ENCODE measurements at regions not wholly inside any gene's neighbourhood (a gene's known extent, or its start where the extent isn't known, plus 50 kb on each side); places are given as distances from the start of the nearest gene placed in this dataset.

GRCh38 chr7:125125315-125125714 lies 195.7 kb upstream of the POT1 start:
- intact Hi-C loops (cut with DNase I) = no loop called here
- ATAC-seq (no peak), DNase-seq (peak in 1 of 5 donors; percentile 56)
- H3K9me3 ChIP-seq = peaks cover 0 to 6% (median 0%) of the 10 kb centered on the region in 12 donors
- no peaks in the 10 kb centered on the region for H3K36me3 ChIP-seq
- H3K4me3 ChIP-seq = no peak overlapping the region
- H3K27ac ChIP-seq = no peak overlapping the region
- WGBS, 4 donors = 93 to 96% (median 94%) methylated on average over 15 of the region's 15 CpGs
- TF ChIP-seq POLR2A (IDR thresholded peaks at IDR 0.05) (no peak), CTCF (IDR thresholded peaks at IDR 0.05) (no peak)
- no peaks in the 10 kb centered on the region for H3K4me1 ChIP-seq
- no peaks in the 10 kb centered on the region for H3K27me3 ChIP-seq

- no peak overlapping the region for H3K4me3 ChIP-seq
- WGBS, 4 donors = 55 to 68% (median 67%) methylated on average over 2 of the region's 2 CpGs
- H3K9me3 ChIP-seq = peaks cover 0 to 6% (median 0%) of the 10 kb centered on the region in 12 donors
- no peaks in the 10 kb centered on the region for H3K27me3 ChIP-seq
- no peak for DNase-seq
- no peak overlapping the region for H3K27ac ChIP-seq
- intact Hi-C loops (cut with DNase I) = no loop called here
- ATAC-seq = no peak
- no peaks in the 10 kb centered on the region for H3K36me3 ChIP-seq
- TF ChIP-seq CTCF (IDR thresholded peaks at IDR 0.05) (no peak), POLR2A (IDR thresholded peaks at IDR 0.05) (no peak)
- H3K4me1 ChIP-seq = no peaks in the 10 kb centered on the region
Measured at GRCh38 chr7:125122173-125122572, 192.5 kb upstream of the POT1 start.

- H3K36me3 ChIP-seq = no peaks in the 10 kb centered on the region
- TF ChIP-seq CTCF (IDR thresholded peaks at IDR 0.05) (no peak), POLR2A (IDR thresholded peaks at IDR 0.05) (no peak)
- no peak overlapping the region for H3K27ac ChIP-seq
- peaks cover 0 to 6% (median 0%) of the 10 kb centered on the region in 12 donors for H3K9me3 ChIP-seq
- ATAC-seq = no peak
- DNase-seq = no peak
- H3K27me3 ChIP-seq = no peaks in the 10 kb centered on the region
- H3K4me1 ChIP-seq = no peaks in the 10 kb centered on the region
- intact Hi-C loops (cut with DNase I) = no loop called here
- H3K4me3 ChIP-seq = no peak overlapping the region
- WGBS, 4 donors = 68 to 81% (median 73%) methylated on average over 4 of the region's 4 CpGs
Measured at GRCh38 chr7:125119559-125120115, 190.0 kb upstream of the POT1 start.

- TF ChIP-seq CTCF (IDR thresholded peaks at IDR 0.05) (no peak), POLR2A (IDR thresholded peaks at IDR 0.05) (no peak)
- H3K4me3 ChIP-seq = no peak overlapping the region
- no peak for ATAC-seq
- peaks cover 0 to 6% (median 0%) of the 10 kb centered on the region in 12 donors for H3K9me3 ChIP-seq
- intact Hi-C loops (cut with DNase I) = no loop called here
- no peaks in the 10 kb centered on the region for H3K27me3 ChIP-seq
- DNase-seq = no peak
- no peaks in the 10 kb centered on the region for H3K4me1 ChIP-seq
- WGBS, 4 donors = 77 to 96% (median 84%) methylated on average over 1 of the region's 1 CpG
- H3K27ac ChIP-seq = no peak overlapping the region
- H3K36me3 ChIP-seq = no peaks in the 10 kb centered on the region
Measured at GRCh38 chr7:125118444-125118843, 188.8 kb upstream of the POT1 start.
